ENCODE measurements at regions not wholly inside any gene's neighbourhood (a gene's known extent, or its start where the extent isn't known, plus 50 kb on each side); places are given as distances from the start of the nearest gene placed in this dataset.

DNA sequence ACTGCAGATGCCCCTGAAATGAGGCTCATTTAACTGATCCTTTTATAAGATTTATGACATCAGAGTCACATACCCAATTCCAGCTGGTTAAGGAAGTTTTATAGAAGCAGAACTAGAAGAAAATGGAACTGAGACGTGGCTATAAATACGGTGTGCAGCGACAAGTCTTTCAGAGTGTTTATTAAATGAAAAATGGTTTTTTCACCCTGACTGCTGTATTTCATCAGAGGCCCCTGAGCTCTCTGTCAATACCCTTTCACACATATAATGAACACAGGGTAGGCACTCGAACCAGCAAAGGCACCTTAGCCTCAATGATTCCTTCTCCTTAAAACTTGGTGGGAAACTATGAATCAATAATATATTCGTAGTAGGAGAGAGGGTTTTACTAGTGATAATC is 380.8 kb upstream of the ANXA10 start:
- DNase-seq, result no peak

- no peak for DNase-seq
Measured at GRCh38 chr4:167713756-167714155, 378.6 kb upstream of the ANXA10 start.

GRCh38 chr4:167715176-167715575 is 377.2 kb upstream of the ANXA10 start:
- no peak for DNase-seq

DNA sequence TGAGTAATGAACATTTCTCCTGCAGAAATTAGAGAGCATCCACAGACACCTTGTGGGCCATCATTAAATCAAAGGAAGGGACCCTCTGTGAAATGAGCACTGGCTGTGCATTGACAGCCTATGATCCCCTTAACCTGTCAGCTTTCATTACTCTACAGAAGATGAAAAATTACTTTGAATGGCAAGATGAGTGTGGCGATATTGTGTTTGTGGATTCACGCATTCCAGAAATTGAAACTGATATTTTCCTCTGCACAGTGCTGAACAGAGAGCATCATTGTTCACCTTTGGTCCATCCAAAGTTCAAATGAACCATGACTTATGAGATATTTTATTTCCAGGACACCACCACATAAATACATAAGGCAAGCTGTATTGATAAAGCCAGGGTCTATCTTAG is 374.8 kb upstream of the ANXA10 start:
- DNase-seq, result no peak

DNA sequence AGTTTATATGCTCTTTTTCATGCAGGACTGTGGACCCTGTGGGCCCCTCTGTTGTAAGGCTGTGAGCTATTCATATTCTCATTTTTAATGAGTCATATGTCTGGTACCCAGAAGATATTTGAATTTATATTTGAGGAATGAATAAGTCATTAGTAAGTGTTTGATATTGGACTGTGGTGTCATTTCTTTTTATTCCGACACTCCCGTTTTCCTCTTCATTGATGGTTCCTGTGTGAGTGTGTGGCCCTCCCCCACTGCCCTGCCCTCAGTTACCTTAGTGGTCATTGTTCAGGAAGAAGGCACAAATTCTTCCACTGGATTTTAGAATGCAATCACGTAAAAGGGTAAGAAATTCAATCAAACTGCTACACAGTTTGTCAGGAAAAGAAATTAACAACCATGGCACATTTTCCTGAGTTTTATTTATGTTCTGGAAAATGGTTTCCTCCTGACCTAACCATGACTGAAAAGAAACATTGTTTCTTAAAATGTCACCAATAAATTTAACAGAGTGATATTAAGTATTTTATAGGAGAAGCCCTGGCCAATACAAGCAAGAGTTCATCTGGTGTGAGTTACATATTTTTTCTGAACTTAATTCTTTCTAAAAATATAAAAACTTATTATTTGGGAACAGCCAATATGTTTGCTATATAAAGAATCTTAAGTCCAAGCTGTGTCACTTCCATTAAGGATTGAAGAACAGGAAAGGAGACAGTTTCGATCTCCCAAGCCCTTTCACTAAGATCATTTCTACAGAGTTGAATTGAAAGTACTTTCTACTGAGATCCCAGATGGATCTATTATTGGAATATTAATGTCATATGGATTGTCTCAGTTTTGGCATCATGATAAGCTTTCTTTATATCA is 370.5 kb upstream of the ANXA10 start:
- DNase-seq, result no peak

DNA sequence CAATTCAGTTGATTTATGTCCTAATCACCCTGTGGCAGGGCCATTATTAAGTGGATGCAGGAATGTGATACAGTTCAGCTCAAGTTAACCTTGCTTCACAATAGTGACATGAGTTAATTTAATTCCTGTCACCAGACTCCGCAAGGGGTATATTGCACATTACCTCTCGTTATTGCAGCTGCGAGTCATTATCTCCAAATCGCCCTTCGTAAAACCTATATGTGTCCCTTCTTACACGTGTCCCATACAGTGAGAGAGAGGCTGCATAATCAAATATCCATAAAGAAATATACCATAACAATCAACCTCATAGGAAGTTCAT is 369.9 kb upstream of the ANXA10 start:
- DNase-seq, result no peak

DNA sequence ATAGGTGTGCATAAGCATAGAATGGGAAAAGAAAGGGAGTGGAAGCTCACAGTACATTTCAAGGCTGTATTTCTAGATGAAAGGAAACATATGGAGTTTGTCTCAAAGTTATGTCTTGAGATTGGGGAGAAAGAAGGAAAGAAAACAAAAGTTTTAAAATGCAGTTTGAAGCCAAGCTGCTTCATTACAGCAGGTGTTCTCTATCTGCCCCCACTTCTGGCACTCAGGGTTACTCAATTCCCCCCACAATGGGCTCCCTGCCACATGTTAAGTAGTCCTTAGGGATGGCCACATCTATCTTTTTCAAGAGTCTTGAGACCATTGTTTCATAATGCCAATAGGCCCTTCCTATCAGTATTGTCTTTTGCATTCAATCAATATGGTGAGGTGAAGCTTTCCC is 367.4 kb upstream of the ANXA10 start:
- no peak for DNase-seq

DNA sequence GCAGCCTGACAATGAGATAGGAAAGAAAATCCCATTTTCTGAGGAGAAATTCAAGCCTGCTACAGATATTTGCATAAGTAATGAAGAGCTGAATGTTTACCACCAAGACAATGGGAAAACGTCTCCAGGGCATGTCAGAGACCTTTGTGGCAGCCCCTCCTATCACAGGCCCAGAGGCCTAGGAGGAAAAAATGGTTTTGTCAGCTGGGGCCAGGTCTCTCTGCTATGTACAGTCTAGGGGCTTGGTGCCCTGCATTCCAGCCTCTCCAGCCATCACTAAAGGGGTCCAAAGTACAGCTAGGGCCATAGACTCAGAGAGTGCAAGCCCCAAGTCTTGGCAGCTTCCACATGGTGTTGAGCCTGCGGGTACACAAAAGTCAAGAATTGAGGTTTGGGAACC is 361.6 kb upstream of the ANXA10 start:
- no peak for DNase-seq

DNA sequence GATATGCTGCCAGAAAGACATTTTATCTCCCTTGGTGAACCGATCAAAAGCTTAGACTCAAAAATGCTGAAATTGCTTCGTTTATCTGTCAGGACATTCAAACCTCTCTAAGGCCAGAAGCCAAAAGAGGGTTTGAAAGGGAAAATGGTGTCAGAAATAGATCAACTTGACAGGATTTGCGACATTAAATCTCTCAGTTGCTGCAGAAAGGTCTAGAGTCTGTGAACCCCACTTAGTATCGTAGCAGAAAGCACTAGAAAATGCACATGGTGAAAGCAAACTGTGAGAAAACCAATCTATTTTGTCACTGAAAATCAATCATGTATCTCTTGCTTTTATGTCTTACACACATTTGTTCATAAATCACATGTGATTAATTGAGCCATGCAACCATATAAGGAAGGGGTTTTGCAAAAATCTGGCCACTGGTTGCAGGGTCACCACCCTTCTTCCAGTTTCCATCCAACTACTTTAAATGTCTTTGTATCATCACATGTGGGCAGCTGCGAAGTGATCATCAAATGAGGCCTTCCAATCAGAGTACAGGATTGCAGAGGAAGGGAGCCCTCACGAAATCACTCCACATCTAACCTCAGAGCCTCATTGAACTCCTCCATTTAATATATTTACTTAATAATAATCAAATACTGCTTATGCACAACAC is 347.2 kb upstream of the ANXA10 start:
- DNase-seq, result no peak

- DNase-seq, result no peak
Measured at GRCh38 chr4:167767281-167767680, 325.1 kb upstream of the ANXA10 start.

GRCh38 chr4:167774646-167775045 is 317.7 kb upstream of the ANXA10 start:
- DNase-seq, result no peak

GRCh38 chr4:167775375-167775774 is 317.0 kb upstream of the ANXA10 start:
- DNase-seq, result no peak

- no peak for DNase-seq
Measured at GRCh38 chr4:167779280-167779679, 313.1 kb upstream of the ANXA10 start.

DNA sequence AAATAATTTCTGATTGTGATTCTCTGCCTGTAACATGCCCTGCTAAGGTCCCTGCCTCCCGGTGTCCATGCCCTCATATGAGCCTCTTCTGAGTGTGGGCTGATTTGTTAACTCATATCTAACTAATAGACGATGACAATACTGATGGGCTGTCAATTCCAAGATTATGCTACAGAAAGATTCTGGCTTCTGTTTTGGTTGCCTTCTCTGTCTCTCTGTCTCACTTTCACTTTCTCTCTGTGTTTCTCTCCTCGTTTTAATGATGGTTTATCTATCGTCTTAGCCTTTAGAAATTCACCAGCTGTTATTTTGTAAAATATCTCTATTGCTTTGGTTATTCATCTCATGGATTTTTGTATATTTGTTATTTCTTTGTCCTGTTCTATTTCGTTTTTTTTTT is 312.5 kb upstream of the ANXA10 start:
- no peak for DNase-seq

DNA sequence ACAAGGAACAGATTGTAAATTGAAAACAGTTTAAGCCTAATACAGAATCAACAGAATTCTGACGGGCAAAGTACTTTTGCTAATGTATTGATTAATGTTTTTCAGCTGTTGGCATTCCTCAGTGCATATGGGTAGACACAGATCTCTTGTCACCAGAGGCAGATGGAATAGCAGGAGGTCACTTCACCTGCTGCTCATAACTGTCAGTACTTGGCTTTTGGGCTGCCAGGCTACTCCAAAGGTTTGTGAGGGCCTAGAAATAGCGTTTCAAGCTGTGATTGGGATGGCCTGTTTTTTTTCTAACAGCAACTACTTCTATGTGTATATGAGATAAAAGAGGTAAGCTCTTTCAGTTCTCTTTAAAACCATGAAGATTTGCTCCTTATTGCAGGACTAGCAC is 307.5 kb upstream of the ANXA10 start:
- no peak for DNase-seq

DNA sequence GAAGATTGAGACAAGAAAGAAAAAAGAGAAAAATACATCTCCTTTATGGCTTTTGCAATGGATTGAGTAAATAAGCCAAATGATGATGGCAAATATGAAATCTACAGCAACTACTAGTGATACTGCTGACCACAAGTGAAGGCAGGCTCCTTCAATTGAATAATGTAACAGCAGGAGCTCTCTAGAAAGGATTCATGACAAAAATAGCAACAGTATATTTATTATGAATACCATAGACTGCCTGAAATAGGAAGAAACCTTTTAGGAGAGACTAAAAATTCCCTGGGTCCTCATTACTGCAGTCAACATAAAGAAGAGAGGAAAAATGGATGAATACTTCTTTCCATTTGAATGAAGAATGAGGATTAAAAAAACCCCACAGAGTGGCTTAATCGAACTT is 306.8 kb upstream of the ANXA10 start:
- DNase-seq, result no peak

DNA sequence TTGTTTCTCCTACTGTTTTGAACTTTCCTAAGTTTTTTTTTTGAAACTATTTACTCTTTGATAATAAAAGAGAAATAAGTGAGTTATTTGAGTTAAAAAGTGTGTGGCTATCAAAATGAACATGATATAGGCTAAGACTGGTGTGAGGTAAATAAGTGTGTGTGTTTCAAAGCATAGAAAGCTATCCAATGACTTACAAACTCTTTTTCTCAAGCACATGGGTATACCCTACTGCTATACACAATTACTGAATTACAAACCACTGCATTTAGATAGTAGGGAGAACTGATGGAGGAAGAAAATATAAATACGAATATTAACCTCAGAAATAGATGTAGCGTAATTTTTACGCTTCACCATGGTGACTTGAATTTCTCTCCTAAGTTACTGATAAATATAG is 305.8 kb upstream of the ANXA10 start:
- DNase-seq, result no peak

DNA sequence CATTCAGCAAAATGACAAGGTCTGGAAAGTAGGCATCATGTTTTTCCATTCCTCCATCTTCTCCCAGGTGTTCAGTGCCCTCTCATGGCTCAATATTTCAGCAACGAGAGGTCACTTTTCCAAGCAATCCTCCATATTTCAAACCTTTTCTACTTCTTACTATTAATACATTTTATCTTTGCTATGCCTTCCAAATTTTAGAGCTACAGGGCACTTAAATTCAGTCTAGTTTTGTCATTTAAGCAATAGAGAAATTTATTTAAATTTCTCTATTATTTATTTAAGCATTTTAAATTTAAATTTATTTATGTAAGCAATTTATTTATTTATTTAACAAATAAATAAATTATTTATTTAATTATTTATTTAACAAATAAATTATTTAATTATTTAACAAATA is 305.1 kb upstream of the ANXA10 start:
- DNase-seq, result no peak

DNA sequence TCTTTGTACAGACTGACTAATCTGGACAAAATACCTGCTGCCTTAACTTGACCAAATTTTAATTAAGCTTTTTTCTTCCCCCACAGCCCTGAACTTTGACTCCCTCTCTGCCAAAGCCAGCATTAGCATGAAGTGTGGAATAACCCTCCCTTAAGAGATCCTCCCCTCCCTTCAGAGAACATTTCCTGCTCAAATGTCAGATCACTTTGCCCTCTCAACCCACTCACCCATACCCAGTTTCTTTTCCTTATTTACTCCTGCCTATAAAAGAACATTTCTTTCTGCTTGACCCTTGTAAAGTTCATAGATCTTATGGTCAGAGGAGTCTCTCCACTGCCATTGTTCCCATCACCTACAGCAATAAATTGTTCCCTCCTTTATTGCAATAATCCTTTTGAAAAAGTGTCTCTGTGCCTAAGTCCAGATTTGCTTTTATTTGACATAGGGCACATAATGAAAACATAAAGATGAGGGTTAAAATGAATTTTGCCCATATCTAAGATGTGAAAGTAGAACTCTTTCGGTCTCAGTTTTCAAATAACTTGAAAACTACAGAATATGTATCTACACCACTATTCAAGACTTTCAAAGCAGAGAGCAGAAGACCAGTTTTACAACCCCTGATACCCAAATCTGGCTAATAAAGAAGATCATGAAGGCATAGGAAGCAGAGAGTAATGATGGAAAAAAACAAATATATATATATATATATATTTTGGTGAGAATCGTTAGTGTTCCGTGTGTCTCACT is 289.7 kb upstream of the ANXA10 start:
- no peak for DNase-seq

DNA sequence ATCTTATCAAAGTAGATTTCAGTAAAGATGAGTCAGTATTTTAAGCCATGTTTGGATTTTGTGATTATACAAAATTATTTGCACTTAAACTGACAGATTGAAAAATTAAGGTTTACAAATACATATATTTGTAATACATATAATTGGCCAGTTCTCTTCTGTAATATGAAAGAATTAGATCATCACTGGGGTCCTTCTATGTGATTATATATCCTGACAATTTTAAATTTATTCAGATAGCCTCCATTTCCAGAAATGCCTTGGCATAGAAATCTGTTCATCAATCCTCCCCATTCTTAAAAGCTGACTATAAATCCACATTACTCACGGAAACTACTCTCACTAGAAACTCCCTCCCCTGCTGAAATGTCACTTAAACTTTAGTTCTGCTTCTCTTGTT is 280.4 kb upstream of the ANXA10 start:
- no peak for DNase-seq

- DNase-seq, result no peak
Measured at GRCh38 chr4:167826281-167826680, 266.1 kb upstream of the ANXA10 start.

DNA sequence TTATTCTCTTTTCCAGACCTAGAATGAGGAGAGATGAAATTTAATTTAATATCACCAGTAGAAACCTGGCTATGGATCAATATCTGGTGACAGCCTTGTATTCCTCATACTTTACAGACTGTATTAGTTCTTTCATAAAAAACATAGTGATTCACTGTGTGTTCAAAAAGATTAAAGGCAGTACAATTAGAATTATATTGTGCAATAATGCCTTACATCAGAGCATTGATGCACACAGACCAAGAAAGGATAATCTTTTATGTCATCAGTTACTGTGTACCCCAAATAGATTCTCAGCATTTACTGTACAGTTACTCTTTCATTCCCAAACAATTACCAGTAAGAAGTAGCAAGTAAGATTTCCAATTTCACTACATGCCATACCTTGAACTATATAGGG is 260.5 kb upstream of the ANXA10 start:
- DNase-seq, result no peak

DNA sequence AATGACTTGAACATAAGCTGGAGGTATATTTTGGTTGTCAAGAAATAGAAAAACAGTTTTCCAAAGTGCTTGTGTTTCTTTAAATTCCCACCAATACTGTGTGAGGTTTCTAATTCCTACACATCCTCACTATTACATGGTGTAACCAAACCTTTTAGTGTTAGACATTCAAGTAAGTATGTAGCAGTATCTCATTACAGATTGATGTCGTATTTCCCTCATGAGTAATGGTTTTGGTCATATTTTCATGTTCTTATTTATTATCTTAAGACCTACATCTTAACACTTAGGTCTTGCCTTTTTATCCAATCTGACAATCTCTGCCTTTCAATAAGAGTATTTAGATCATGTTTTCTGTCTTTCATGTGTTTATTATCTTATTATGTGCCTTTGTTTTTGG is 253.7 kb upstream of the ANXA10 start:
- DNase-seq, result no peak

DNA sequence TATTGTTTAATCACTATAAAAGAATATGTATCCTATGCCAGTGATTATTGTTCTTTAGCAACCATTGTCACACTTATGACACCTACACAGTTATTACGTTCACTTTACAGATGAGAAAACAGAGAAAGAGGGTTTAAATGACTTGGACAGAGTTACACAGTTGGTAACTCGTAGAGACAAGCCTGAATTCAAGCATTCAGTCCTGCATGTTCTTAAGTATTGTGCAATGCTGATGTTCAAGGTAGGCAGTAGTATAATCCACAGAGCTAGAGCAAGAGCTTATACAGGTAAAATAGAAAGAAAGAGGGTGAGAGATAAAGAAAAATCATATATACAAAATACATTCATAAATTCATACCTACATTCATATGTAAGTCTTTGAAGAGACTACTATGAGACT is 249.8 kb upstream of the ANXA10 start:
- DNase-seq, result no peak
